GM04504 (cell line): ENCODE measurements at regions not wholly inside any gene's neighbourhood (a gene's known extent, or its start where the extent isn't known, plus 50 kb on each side); places are given as distances from the start of the nearest gene placed in this dataset.
"Not testable (repeated sequence)": the region's sequence is repeated elsewhere in the genome, so short reads cannot be mapped to it uniquely, and the experiment has no call there.

Experiments
- DNase-seq: peaks from one replicate; pipeline ENCODE4 v3.0.0-alpha.2; 2012; ENCODE audit warnings: low read depth

GRCh38 chr13:85601526-85601925, 197.7 kb downstream of the SLITRK6 start:
- no peak for DNase-seq

GRCh38 chr13:85597790-85598500, 201.3 kb downstream of the SLITRK6 start:
- no peak for DNase-seq

GRCh38 chr13:85592211-85592610, 207.0 kb downstream of the SLITRK6 start:
- DNase-seq: no peak

- DNase-seq: peak; percentile 10
Measured at GRCh38 chr13:85590231-85590931, 208.8 kb downstream of the SLITRK6 start.

GRCh38 chr13:85589021-85589420, 210.2 kb downstream of the SLITRK6 start:
- DNase-seq: no peak

- no peak for DNase-seq
Measured at GRCh38 chr13:85588359-85588758, 210.9 kb downstream of the SLITRK6 start.

DNA sequence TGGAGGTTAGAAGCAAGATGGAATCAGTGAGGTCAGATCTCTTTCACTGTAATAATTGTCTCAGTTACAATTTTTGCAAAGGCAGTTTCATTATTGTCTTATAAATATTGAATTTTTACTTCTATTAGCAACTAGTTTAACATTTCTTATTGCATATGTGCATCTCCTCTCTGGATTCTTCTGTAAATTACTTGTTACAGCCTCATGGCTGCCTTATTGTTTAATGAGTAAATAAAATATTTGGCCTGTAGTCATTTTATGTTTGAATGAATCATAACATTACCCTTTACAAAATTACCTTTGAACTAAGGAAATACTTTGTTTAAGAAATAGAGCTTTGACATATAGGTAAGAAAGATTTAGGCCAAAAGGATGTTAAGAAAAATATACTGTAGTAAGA, 212.4 kb downstream of the SLITRK6 start:
- no peak for DNase-seq

DNA sequence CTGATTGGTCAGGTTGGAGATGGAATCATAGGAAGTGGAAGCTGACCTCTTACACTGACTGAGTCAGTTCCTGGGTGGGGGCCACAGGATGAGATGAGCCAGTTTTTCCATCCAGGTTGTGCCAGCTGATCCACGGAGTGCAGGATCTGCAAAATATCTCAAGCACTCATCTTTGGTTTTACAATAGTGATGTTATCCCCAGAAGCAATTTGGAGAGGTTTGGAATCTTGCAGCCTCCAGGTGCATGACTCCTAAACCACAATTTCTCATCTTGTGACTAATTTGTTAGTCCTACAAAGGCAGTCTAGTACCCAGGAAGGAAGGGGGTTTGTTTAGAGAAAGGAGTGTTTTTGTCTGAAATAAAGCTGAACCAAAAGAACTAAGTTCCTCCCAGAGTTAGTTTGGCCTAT, 212.8 kb downstream of the SLITRK6 start:
- DNase-seq: no peak

DNA sequence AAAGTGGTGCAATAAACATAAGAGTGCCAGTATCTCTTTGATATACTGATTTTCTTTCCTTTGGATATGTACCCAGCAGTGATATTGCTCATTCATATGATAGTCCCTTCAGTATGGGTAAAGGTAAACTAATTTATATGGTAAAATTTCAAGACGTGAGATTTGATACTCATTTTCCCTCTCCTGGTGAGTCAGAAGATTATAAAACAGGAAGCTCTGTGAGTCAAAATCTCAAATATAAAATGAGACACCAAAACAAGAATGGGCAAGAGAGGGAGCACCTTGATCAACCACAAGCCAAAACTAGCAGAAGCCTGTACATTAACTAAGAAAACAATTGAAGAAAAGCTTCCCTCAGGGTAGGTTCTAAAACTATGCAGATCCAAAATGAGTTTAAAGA, 216.3 kb downstream of the SLITRK6 start:
- DNase-seq: no peak

GRCh38 chr13:85575110-85575509, 224.1 kb downstream of the SLITRK6 start:
- DNase-seq: no peak

DNA sequence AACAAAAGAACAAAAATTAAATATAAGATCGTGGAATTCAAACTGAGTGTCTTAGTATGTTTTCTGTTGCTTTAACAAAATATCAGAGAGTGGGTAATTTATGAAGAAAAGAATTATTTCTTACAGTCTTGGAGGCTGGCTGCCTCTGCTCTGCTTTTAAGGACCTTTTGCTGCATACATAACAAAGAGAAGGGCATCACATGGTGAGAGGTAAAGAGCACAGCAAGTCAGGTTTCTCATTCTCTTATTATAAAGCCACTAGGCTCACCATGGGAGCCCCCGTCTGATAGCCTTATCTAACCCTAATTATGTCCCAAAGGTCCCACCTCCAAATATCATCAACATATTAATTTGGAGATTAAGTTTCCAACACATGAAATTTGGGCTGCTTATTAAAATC, 231.3 kb downstream of the SLITRK6 start:
- no peak for DNase-seq

DNA sequence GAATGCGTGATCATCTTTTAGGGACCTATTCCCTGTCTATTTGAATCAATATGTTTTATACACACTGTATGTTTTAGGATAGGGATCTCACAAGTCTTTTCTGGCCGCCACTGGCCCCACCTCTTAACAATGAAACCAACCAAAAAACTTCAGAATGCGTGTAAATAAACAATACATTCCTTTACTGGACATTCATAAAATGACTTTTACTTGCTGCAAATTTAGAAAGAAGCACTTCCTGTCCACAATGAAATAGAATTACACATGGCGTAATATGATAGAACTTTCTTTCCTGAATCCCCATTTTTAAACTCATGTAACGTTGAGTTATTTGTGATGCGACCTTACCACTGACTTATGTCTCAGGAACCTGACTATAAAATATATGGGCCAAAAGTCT, 233.6 kb downstream of the SLITRK6 start:
- DNase-seq: no peak

DNA sequence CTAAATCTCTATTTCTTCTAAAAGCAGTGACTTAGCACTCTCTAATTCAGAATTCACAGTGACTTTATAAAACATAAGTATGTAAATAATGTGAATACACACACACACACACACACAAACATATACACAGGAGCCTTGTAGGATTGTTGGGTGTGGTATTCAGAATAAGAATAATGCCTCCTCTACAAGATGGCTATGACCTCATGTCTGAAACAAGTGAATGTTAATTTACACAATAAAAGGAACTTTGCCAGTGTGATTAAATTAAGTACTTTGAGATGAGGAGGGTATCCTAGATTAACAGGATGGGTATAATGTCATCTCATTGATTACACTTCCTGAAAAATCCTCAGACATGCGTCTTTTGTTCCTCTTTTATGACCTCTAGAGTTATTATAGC, 234.6 kb downstream of the SLITRK6 start:
- no peak for DNase-seq

- DNase-seq: no peak
Measured at GRCh38 chr13:85562282-85562681, 236.9 kb downstream of the SLITRK6 start.

DNA sequence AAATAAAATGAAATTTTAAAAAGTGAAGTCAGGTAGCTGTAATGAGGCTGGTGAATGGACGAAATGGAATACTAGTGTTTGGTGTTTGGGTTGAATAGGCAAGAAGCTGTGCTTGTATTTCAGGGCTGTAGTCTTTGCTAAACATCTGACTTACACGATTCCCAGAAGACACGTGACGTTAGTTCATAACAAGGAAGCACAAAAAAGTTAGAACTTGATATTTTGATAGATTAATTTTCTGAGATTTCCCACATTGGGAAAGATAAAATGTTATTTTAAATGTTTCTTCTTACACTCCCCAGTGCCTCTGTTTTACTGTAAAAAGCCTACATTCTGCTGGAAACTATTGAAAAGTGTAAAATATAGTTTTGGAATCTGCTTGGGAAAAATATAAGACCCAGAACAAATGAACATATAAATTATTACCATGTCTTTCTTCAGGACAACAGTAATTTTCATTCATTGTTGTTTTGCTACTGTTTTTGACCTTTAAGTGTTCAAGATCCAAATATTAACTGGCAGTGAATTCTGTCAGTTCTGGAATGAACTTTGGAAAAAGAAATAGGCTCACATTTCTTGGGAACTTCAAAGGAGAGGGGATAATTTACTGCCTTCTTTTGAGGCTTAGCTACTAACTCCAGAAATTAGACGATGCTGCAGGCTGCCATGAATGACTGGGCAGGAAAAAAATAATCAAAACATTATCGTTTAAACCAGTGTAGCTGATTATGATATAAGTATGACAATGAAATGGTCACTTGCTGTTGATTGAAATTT, 241.3 kb downstream of the SLITRK6 start:
- no peak for DNase-seq

DNA sequence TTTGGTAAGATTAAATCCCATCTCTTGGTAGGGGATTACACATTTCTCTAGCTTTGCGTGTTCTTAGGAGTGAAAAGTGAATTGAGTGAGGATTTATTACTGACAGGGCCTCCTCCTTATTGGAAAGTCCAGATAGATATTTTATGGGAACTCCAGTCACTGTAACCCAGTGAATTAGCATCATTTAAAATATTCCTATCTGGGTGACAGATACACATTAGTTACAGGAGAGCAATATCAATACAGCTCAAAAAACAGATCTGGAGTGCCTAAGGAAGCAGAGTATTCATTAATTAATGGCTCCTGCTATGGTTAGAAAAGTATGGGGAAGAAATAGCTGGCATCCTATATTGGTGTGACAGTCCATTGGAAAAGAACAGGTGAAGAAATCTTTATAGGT, 248.2 kb downstream of the SLITRK6 start:
- no peak for DNase-seq

GRCh38 chr13:85549819-85550218, 249.4 kb downstream of the SLITRK6 start:
- no peak for DNase-seq

DNA sequence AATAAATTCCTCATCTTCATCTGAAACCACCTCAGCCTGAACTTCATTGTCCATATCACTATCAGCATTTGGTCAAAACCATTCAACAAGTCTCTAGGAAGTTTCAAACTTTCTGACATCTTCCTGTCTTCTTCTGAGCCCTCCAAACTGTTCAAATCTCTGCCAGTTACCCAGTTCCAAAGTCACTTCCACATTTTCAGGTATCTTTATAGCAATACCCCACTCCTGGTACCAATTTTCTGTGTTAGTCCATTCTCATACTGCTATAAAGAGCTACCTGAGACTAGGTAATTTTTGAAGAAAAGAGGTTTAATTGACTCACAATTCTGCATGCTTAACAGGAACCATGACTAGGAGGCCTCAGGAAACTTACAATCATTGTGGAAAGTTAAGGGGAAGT, 250.4 kb downstream of the SLITRK6 start:
- not testable (repeated sequence) for DNase-seq

DNA sequence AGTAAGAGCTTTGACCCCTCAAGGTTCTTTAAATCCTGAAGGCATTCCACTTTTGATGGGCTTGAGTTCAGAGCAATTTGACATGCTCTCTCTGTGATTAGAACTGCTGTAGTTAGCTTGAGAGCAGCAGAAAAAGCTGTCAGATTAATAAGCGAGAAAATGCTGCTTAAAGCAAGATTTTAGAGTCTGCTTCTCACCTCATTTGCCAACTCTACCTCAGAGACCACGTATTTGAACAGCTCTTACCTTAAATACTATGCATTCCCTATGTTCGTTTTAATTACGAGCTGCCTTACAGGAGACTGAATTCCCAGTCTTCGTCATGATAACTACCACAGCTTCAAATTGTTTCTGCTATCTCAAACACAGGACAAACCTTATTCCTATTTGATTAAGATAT, 253.4 kb downstream of the SLITRK6 start:
- no peak for DNase-seq

- no peak for DNase-seq
Measured at GRCh38 chr13:85544756-85545155, 254.5 kb downstream of the SLITRK6 start.

- no peak for DNase-seq
Measured at GRCh38 chr13:85543144-85543543, 256.1 kb downstream of the SLITRK6 start.

DNA sequence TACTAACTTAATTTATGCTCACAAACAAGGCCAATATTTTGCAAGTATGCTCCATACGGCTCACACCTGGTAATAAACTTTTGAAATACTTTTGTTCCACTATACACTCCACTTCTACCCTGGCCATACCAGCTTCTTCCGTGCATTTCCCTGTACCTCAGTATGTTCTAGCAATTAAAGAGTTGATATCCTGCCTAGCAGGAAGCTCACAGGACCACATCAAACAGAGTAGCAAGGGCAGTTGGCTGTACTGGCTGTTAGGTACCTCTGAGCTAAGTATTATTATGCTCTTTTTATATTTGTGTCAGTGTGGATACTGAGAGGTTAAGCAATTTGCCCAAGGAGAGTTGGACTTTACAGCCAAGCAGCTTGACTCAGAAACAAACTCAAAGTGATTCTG, 257.7 kb downstream of the SLITRK6 start:
- no peak for DNase-seq

DNA sequence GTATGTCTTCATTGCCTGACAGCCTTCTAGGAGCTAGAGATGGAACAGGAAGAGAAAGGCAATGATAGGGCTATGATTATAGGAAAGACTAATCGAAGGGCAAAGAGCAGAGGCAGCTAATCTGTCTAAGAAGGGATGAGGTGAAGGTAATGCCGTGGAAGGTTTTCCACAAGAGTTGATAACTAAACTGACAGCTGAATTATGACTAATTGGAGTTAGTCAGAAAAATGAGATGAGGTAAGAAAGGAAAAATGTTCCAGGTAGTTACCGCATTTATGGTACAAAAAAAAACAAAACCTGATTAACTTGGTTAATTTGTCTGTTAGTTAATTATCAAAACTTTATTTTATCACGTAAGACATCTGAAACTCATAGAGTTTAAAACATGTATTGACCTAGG, 260.3 kb downstream of the SLITRK6 start:
- DNase-seq: no peak
